ENCODE measurements at regions not wholly inside any gene's neighbourhood (a gene's known extent, or its start where the extent isn't known, plus 50 kb on each side); places are given as distances from the start of the nearest gene placed in this dataset.

DNA sequence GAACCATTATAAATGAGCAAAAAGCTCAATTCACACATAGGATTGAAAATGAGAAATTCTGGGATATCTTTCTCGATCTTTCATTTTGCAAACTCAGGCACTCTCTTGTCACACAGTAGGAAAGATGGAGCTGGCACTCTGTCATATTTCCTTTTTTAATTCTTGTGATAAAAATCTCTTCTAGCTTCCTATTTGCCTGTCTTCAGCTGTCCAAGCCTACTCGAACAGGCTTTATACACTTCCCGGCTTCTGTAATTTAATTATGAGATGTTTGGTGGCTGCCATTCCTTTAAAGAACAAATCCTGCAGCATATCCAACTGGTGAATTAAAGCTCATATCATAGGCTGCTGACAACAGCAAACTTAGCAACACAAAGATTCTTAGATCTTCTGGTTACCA is 1484.3 kb upstream of the PIK3C3 start:
- DNase-seq (ENCODE audit: low read depth, low spot score), result no peak

- DNase-seq (ENCODE audit: low read depth, low spot score), result no peak
Observed at GRCh38 chr18:40469851-40470250, 1485.2 kb upstream of the PIK3C3 start.

DNA sequence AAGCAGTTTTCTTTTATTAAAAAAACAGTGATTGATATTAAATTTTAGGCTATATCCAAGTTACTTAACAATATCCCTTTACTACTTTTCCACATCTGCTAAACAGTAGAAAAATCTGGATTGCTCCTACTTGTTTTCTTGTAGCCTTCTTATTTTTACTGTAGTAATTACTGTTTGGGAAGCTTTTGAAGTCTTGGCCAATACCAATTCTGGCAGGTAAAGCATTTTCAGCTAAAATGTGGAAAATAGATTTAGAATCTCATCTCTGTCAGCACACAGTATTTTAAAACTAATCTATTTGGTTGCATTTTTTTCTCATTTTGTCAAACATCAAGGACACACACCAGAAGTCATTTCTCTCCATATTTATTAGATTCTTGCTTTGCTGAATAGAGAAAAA is 1485.7 kb upstream of the PIK3C3 start:
- DNase-seq (ENCODE audit: low read depth, low spot score), result no peak

GRCh38 chr18:40464032-40464431 is 1491.0 kb upstream of the PIK3C3 start:
- no peak for DNase-seq (ENCODE audit: low read depth, low spot score)

GRCh38 chr18:40453903-40454302 is 1501.1 kb upstream of the PIK3C3 start:
- DNase-seq (ENCODE audit: low read depth, low spot score), result no peak

- no peak for DNase-seq (ENCODE audit: low read depth, low spot score)
Observed at GRCh38 chr18:40452599-40452998, 1502.4 kb upstream of the PIK3C3 start.

DNA sequence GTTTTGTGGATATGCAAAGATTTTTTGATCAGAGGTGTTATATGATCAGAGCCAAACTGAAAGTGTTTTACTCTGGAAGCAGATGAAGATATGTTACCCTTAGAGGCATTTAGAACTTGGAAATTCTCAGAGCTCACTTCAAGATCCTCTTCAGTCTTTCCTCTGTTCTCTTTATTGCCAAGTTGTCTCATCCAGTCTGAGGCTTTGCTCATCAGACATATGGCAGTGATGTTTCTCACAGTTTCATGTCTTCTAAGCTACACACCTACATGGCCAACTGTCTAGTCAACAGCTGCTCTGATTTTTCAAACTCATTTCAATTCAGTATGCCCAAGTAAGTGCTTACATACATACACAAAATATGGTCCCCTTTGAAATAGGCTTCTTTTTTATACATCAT is 1504.3 kb upstream of the PIK3C3 start:
- no peak for DNase-seq (ENCODE audit: low read depth, low spot score)

- DNase-seq (ENCODE audit: low read depth, low spot score), result no peak
Observed at GRCh38 chr18:40447820-40448219, 1507.2 kb upstream of the PIK3C3 start.

DNA sequence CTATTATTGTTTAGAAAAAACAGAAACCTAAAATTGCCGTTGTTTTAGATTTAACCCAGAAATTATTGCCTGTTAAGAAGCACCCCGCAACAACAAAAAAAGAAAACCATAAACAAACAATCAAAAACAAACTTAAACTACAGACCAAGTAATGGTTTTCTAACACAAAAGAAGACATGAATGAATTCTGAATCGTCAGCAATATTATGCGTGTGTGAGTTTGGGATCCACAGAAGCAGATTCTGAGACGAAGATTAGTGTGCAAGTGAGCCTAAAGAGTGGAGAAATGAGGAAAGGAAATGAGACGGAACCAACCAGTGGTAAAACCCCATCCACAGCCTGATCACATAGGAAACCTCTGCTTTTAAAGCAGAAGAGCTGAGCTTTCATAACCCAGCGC is 1514.9 kb upstream of the PIK3C3 start:
- no peak for DNase-seq (ENCODE audit: low read depth, low spot score)

DNA sequence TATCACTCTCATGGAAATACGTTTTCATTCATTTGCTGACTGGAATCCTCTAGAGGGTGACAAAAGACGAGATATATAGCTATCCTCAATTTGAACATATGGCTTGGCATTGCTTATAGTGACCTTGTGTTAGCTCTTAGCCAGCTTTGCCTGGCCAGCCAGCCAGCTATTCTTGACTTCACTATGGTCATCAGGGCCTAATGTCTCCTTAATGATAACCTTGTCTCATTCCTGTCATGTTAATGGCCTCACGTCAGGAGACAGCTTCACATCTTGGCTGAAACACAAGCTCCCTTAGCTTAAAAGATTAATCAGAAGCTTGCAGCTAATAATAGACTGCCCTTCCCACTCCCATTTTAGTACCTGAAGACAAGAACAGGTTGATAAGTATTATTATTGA is 1517.5 kb upstream of the PIK3C3 start:
- DNase-seq (ENCODE audit: low read depth, low spot score), result no peak

DNA sequence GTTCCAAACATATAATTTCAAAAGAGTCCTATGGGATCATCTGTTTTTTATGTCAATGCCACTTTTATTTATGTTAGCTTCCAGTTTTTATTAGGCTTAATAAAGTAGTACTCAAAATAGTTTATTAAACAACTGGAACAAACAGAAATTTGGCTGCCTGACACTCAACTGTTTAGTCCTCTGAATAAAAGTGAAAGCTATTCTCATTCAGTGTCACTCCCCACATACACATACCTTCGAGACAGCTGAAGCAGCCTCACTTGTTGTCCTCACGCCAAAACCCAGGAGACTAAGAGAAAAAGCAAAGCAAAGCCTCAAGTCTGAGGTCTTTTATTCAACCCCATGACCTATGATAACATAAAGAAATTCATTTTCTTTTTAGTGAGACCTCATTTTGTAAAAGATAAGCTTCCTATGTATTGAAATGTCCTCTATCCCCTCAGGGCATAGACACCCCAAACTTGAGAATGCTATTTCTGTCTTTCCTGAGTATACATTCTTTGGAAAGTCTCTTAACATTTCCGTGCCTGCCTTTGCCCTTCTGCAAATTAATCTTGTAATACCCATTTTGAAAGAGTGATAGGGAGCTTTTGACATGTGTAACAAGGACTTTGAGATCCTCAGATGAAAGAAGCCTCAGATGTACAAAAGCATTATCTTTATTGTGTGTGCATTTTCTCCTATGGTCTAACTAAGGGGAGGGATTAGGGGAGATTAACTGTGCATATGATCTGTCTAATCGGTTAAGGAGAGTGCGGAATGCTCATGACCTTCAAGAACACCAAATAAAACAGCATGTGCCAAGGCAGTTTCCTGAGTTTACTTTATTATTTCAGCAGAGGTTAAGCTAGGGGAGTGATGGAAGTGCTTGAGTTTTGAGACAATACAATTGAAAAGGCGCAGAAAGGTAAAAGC is 1523.7 kb upstream of the PIK3C3 start:
- DNase-seq (ENCODE audit: low read depth, low spot score), result no peak

GRCh38 chr18:40423291-40423690 is 1531.7 kb upstream of the PIK3C3 start:
- DNase-seq (ENCODE audit: low read depth, low spot score), result no peak

DNA sequence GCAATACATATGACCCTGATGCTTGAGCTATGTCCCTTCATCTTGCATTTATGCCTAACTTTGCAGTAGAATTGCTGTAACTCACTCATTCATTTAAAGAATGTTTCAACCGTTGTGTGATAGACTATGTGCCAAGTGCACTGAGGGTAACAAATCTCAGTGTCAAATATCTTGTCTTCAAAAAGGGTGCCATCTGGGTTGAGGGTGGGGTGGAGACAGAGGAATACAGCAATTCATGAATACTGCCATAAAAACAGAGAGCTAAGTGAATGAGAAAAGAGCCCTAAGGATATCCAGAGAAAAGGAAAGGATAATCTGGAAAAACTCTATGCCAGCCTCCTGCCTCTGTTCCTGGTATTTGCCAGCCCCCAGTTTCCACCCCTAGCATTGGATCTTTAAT is 1534.4 kb upstream of the PIK3C3 start:
- no peak for DNase-seq (ENCODE audit: low read depth, low spot score)

DNA sequence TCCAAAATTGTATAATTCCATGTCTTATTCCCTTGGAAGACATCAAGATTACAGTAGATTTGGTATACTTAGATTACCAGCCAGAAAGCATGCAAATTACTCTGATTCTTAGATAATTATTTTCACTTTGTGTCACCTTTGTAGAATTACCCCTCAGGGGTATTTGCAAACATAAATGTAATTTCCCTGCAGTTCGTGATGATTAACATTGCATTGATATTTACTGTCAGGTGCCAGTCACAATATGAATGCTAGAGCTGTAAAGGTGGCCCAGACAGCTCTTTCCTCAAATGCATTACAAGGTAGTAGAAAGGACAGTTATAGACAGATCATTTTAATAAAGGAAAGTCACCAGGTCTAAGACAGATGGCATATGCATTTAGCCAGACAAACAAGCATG is 1537.5 kb upstream of the PIK3C3 start:
- no peak for DNase-seq (ENCODE audit: low read depth, low spot score)

GRCh38 chr18:40415821-40416220 is 1539.2 kb upstream of the PIK3C3 start:
- no peak for DNase-seq (ENCODE audit: low read depth, low spot score)

DNA sequence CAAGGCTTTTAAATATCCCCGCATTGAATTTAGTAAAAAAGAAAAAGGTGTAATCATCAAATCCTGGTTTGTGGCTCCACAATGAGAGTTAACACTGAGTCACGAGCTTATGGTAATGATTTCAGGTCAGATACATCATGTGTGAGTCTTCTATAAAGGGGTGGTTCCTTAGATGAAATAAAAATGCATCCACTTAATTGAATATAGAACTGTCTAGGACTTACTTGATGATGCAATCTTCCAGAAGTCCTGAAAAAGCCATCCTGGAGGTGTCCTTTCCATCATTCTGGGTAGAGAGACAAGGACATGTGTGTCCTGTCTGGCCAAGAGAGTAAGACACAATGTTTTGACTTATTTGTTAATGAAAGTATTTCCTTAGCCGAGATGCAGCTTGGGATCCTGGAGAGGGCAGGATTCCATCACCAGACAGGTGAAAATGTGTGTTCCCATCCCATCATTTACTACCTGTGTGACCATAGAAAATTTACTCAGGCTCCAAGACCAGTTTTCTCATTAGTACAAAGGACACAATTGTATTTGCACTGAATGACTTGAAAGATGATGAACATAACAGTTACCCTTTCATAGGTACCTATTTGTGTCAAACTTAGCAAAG is 1539.8 kb upstream of the PIK3C3 start:
- DNase-seq (ENCODE audit: low read depth, low spot score), result no peak

GRCh38 chr18:40414155-40414754 is 1540.8 kb upstream of the PIK3C3 start:
- no peak for DNase-seq (ENCODE audit: low read depth, low spot score)

DNA sequence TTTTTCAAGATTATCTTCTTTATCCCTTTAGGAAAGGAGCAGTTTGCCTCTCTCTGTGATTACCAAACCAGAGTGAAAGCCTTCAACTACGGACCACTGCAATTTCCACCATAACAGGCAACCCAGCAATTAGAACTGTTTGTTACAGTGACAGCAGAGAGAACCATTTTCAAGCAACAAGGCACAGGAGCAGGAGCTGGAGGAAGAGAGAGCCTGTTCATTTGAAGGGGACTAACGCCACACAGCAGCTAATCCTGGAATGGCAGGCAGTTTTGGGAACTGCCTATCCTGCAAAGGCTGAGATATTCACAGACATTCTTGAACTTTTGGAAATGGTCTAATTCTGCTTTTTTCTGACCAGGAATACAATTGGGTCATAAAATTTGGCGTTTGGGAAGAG is 1541.9 kb upstream of the PIK3C3 start:
- no peak for DNase-seq (ENCODE audit: low read depth, low spot score)

- DNase-seq (ENCODE audit: low read depth, low spot score), result no peak
Observed at GRCh38 chr18:40412410-40412809, 1542.6 kb upstream of the PIK3C3 start.

GRCh38 chr18:40407909-40408308 is 1547.1 kb upstream of the PIK3C3 start:
- no peak for DNase-seq (ENCODE audit: low read depth, low spot score)

DNA sequence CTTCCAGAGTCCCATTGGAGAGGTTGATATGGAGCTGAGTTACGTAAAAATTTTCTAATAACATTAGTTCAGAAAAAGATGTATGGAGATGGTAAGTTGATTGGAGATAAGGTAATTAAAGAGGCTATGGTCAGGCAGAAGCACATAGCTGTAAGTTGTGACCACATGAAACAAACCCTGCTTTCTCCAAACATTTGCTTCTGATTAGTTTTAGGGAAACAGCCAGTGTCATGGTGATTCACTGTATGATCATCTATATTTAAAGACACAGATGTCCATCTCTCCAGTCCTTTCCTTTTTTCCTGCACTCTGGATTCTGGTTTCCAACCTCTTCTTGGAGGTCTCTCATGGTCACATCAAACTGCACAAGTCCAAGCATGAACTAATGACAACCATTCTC is 1550.8 kb upstream of the PIK3C3 start:
- no peak for DNase-seq (ENCODE audit: low read depth, low spot score)

DNA sequence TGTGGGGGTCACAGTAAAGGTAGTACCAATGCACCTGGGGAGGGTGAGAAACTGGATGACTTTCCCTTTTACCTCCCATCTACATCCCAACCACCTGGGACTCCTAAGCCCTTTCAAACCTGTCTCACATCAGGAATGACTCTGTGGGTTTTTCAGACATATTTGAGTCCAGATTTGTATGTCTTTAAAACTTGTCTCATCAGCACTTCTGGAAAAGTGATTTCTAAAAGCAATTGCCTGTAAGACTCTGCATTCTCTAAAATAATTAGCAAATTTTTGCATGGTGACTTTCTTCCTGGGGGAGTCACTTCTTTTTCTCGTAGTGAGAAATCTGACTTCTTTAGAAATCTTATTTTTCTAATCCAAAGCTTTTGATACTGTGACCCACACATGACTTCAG is 1553.0 kb upstream of the PIK3C3 start:
- no peak for DNase-seq (ENCODE audit: low read depth, low spot score)

DNA sequence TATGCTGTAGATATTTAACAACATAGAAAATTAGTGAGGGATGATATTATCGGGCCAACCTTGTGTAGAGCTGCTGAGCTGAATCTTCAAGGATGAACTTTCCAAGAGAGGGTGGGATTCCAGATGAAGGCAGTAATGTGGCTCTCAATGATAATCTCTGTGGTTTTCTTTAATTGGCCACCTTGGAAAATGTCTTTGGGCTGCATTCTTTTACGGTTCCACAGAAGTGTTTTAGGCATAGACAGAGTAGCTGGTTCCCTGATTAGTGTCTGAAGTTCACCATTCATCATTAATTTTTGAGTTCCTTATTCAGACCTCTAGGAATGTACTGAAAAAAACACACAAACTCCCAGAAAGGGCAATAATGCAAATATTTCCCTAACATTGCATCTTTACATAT is 1566.9 kb upstream of the PIK3C3 start:
- DNase-seq (ENCODE audit: low read depth, low spot score), result no peak
